ENCODE measurements at regions not wholly inside any gene's neighbourhood (a gene's known extent, or its start where the extent isn't known, plus 50 kb on each side); places are given as distances from the start of the nearest gene placed in this dataset.

DNA sequence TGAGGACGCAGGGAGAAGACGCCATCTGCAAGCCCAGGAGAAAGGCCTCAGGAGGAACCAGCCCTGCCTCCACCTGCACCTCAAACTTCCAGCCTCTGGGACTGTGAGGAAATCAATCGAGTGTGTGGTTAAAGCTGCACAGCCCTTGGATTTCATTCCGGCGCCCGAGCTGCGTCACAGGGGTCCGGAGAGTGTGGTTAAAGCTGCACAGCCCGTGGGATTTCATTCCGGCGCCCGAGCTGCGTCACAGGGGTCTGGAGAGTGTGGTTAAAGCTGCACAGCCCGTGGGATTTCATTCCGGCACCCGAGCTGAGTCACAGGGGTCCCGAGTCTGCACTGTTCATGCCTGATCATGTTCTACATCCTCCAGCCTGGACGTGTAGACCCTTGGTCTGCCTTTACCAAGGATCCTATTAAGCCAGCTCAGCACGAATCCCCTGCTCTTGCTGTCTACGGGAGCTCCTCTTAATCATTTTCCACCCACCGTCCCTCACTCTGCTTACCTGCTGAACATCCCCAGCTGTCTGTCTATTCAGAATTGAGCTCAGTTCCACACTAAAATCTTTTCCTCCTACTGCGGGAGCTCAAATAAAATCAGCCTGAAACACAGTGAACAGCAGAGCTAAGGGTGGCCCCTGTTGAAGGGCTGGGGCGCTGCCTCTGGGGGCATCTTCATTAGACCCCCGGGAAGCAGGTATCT lies 73.0 kb upstream of the OLFM1 start:
- POLR2A ChIA-PET (ENCODE audit: unreplicated experiment) = no interaction called here
- H3K27ac ChIP-seq = no peak overlapping the region
- H4K20me1 ChIP-seq (ENCODE audit: insufficient read depth) = no peaks in the 10 kb centered on the region; the same call in 1 of the 2 replicates
- no peaks in the 10 kb centered on the region for H3K4me1 ChIP-seq (replicated peaks; ENCODE audit: insufficient read depth)
- H2AFZ ChIP-seq = no peak overlapping the region
- BruUV-seq (replicated peaks) = no TSS peak
- no peak for TF ChIP-seq EZH2 (IDR thresholded peaks at IDR 0.05; ENCODE audit: low read depth)
- TF ChIP-seq, protein P1, sequence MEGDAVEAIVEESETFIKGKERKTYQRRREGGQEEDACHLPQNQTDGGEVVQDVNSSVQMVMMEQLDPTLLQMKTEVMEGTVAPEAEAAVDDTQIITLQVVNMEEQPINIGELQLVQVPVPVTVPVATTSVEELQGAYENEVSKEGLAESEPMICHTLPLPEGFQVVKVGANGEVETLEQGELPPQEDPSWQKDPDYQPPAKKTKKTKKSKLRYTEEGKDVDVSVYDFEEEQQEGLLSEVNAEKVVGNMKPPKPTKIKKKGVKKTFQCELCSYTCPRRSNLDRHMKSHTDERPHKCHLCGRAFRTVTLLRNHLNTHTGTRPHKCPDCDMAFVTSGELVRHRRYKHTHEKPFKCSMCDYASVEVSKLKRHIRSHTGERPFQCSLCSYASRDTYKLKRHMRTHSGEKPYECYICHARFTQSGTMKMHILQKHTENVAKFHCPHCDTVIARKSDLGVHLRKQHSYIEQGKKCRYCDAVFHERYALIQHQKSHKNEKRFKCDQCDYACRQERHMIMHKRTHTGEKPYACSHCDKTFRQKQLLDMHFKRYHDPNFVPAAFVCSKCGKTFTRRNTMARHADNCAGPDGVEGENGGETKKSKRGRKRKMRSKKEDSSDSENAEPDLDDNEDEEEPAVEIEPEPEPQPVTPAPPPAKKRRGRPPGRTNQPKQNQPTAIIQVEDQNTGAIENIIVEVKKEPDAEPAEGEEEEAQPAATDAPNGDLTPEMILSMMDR (conservative IDR thresholded peaks at IDR 0.05) = no peak
- no peaks in the 10 kb centered on the region for H3K79me2 ChIP-seq (ENCODE audit: low read depth)
- no peak overlapping the region for H3K4me3 ChIP-seq
- no peaks in the 10 kb centered on the region for H3K9me3 ChIP-seq (ENCODE audit: insufficient read depth, low read depth)
- intact Hi-C loops (cut with micrococcal nuclease; ENCODE audit: unreplicated experiment) = no loop called here
- H3K9me2 ChIP-seq (ENCODE audit: insufficient read depth) = no peaks in the 10 kb centered on the region
- peaks cover 94% of the 10 kb centered on the region for H3K27me3 ChIP-seq (ENCODE audit: insufficient read depth, low read depth)
- H3K36me3 ChIP-seq (ENCODE audit: low read depth) = no peaks in the 10 kb centered on the region
- no peaks in the 10 kb centered on the region for H3F3A ChIP-seq (ENCODE audit: insufficient read depth, low read depth)
- DNase-seq = no peak
- no peak overlapping the region for H3K4me2 ChIP-seq
- CTCF ChIA-PET = no interaction called here

DNA sequence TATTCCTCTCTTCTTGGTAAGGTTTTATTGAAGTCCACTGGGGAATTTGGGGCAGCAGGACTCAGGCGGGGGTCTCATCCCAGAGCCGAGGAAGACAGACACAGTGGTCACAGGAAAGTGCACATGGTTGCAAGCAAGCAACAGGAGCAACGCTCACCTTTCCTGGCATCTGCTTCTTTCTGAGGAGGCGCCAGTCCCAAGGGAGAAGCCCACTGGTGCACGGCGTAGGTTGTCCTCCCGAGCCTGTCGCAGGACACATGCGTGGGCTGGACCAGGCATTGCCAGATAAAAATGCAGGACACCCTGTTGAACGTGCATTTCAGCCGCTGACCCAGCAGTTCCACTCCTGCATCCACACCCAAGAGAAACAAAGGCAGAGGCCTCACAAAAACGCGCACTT lies 72.4 kb upstream of the OLFM1 start:
- Histone ChIP-seq H3K27me3 (ENCODE audit: insufficient read depth, low read depth) (peaks cover 94% of the 10 kb centered on the region), H3K4me3 (no peak overlapping the region), H3K27ac (no peak overlapping the region), H3K4me1 (replicated peaks; ENCODE audit: insufficient read depth) (no peaks in the 10 kb centered on the region), H3K79me2 (ENCODE audit: low read depth) (no peaks in the 10 kb centered on the region), H3K4me2 (no peak overlapping the region), H3K9me3 (ENCODE audit: insufficient read depth, low read depth) (no peaks in the 10 kb centered on the region), H2AFZ (no peak overlapping the region), H3K36me3 (ENCODE audit: low read depth) (no peaks in the 10 kb centered on the region), H3K9me2 (ENCODE audit: insufficient read depth) (no peaks in the 10 kb centered on the region), H4K20me1 (ENCODE audit: insufficient read depth) (no peaks in the 10 kb centered on the region; the same call in 1 of the 2 replicates), H3F3A (ENCODE audit: insufficient read depth, low read depth) (no peaks in the 10 kb centered on the region)
- intact Hi-C loops (cut with micrococcal nuclease; ENCODE audit: unreplicated experiment) = no loop called here
- no TSS peak for BruUV-seq (replicated peaks)
- CTCF ChIA-PET = no interaction called here
- no peak for TF ChIP-seq EZH2 (IDR thresholded peaks at IDR 0.05; ENCODE audit: low read depth)
- TF ChIP-seq, protein P1 (conservative IDR thresholded peaks at IDR 0.05) = no peak
- POLR2A ChIA-PET (ENCODE audit: unreplicated experiment) = no interaction called here
- DNase-seq = no peak

DNA sequence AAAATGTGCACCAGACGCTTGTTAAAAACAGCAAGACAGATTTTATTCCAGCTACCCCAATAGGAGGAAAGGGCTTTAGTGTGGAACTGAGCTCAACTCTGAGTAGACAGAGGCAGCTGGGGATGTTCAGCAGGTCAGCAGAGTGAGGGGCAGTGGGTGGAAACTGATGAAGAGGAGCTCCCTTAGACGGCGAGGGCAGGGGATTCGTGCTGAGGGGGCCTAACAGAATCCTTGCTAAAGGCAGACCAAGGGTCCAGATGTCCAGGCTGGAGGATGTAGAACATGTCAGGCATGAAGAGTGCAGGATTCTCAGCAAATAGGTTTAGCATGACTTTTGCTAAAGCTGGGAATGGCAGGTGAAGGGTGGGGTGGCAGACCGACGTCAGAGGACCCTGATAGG lies 71.9 kb upstream of the OLFM1 start:
- ChIA-PET CTCF (no interaction called here), POLR2A (ENCODE audit: unreplicated experiment) (no interaction called here)
- no peaks in the 10 kb centered on the region for H3K9me3 ChIP-seq (ENCODE audit: insufficient read depth, low read depth)
- no peak for DNase-seq
- peaks cover 94% of the 10 kb centered on the region for H3K27me3 ChIP-seq (ENCODE audit: insufficient read depth, low read depth)
- H3K9me2 ChIP-seq (ENCODE audit: insufficient read depth) = no peaks in the 10 kb centered on the region
- H3K4me2 ChIP-seq = no peak overlapping the region
- H4K20me1 ChIP-seq (ENCODE audit: insufficient read depth) = no peaks in the 10 kb centered on the region; the same call in 1 of the 2 replicates
- no peaks in the 10 kb centered on the region for H3K36me3 ChIP-seq (ENCODE audit: low read depth)
- no peak overlapping the region for H2AFZ ChIP-seq
- intact Hi-C loops (cut with micrococcal nuclease; ENCODE audit: unreplicated experiment) = no loop called here
- H3K4me3 ChIP-seq = no peak overlapping the region
- no TSS peak for BruUV-seq (replicated peaks)
- H3F3A ChIP-seq (ENCODE audit: insufficient read depth, low read depth) = no peaks in the 10 kb centered on the region
- no peak overlapping the region for H3K27ac ChIP-seq
- H3K4me1 ChIP-seq (replicated peaks; ENCODE audit: insufficient read depth) = no peaks in the 10 kb centered on the region
- no peak for TF ChIP-seq EZH2 (IDR thresholded peaks at IDR 0.05; ENCODE audit: low read depth)
- TF ChIP-seq, protein P1 (conservative IDR thresholded peaks at IDR 0.05) = no peak
- no peaks in the 10 kb centered on the region for H3K79me2 ChIP-seq (ENCODE audit: low read depth)

Measured in PC-9 (cell line).